GM12892 (cell line): ENCODE measurements at regions not wholly inside any gene's neighbourhood (a gene's known extent, or its start where the extent isn't known, plus 50 kb on each side); places are given as distances from the start of the nearest gene placed in this dataset.

ENCODE experiments used
- DNase-seq: peaks from one replicate; pipeline ENCODE4 v3.0.0; 2011; ENCODE audit not compliant: insufficient read length
- FAIRE-seq: peaks from 2 replicates; lab custom pipeline; 2011; peaks lifted over from hg19 to GRCh38; lab: Jason Lieb, UNC
- POLR2A ChIP-seq: IDR thresholded peaks from 2 replicates; pipeline ENCODE4 v1.6.1; 2011; ENCODE audit warnings: low read depth, low read length, control low read depth
- POLR2AphosphoS5 ChIP-seq: IDR thresholded peaks from 2 replicates; pipeline ENCODE4 v1.6.1; 2011; ENCODE audit warnings: low read depth, low read length, control low read depth
- TAF1 ChIP-seq: IDR thresholded peaks from 2 replicates; pipeline ENCODE4 v1.6.1; 2011; ENCODE audit warnings: low read depth, mild to moderate bottlenecking, control low read depth, low read length, borderline replicate concordance

GRCh38 chr13:73479351-73479750 is 420.5 kb downstream of the KLF5 start:
- TF ChIP-seq POLR2A (no peak), TAF1 (no peak), POLR2AphosphoS5 (no peak)
- DNase-seq, result no peak
- no peak for FAIRE-seq

GRCh38 chr13:73477441-73477840 is 418.6 kb downstream of the KLF5 start:
- TF ChIP-seq POLR2A, result no peak
- TF ChIP-seq TAF1, result no peak
- TF ChIP-seq POLR2AphosphoS5, result no peak
- DNase-seq, result no peak
- no peak for FAIRE-seq

GRCh38 chr13:73473016-73473415 is 414.2 kb downstream of the KLF5 start:
- FAIRE-seq, result no peak
- no peak for DNase-seq
- TF ChIP-seq TAF1 (no peak), POLR2A (no peak), POLR2AphosphoS5 (no peak)

GRCh38 chr13:73467125-73467524 is 408.3 kb downstream of the KLF5 start:
- no peak for DNase-seq
- FAIRE-seq, result no peak
- TF ChIP-seq POLR2AphosphoS5, result no peak
- TF ChIP-seq POLR2A, result no peak
- no peak for TF ChIP-seq TAF1

GRCh38 chr13:73466561-73466960 is 407.8 kb downstream of the KLF5 start:
- TF ChIP-seq POLR2A, result no peak
- no peak for TF ChIP-seq TAF1
- TF ChIP-seq POLR2AphosphoS5, result no peak
- FAIRE-seq (no peak), DNase-seq (no peak)

- FAIRE-seq, result no peak
- DNase-seq, result no peak
- no peak for TF ChIP-seq TAF1
Measured at GRCh38 chr13:73465617-73465971, 406.8 kb downstream of the KLF5 start.

GRCh38 chr13:73464758-73465616 is 406.2 kb downstream of the KLF5 start:
- TF ChIP-seq POLR2AphosphoS5, result no peak
- TF ChIP-seq TAF1, result no peak
- TF ChIP-seq POLR2A, result no peak
- no peak for FAIRE-seq
- no peak for DNase-seq

- no peak for FAIRE-seq
Measured at GRCh38 chr13:73462241-73462640, 403.4 kb downstream of the KLF5 start.

GRCh38 chr13:73451221-73452029 is 392.6 kb downstream of the KLF5 start:
- FAIRE-seq (no peak), DNase-seq (no peak)
- TF ChIP-seq POLR2AphosphoS5 (no peak), POLR2A (no peak), TAF1 (no peak)

More at GRCh38 chr13:73462241-73462640, 403.4 kb downstream of the KLF5 start:
- no peak for DNase-seq
- TF ChIP-seq POLR2A (no peak), TAF1 (no peak), POLR2AphosphoS5 (no peak)

GRCh38 chr13:73450583-73450982 is 391.8 kb downstream of the KLF5 start:
- FAIRE-seq (no peak), DNase-seq (no peak)
- TF ChIP-seq POLR2AphosphoS5, result no peak
- TF ChIP-seq POLR2A, result no peak
- no peak for TF ChIP-seq TAF1

- FAIRE-seq (no peak), DNase-seq (no peak)
- TF ChIP-seq POLR2A (no peak), POLR2AphosphoS5 (no peak)
Measured at GRCh38 chr13:73449252-73449651, 390.4 kb downstream of the KLF5 start.
